IMR-90 (cell line): ENCODE measurements at regions not wholly inside any gene's neighbourhood (a gene's known extent, or its start where the extent isn't known, plus 50 kb on each side); places are given as distances from the start of the nearest gene placed in this dataset.

Experiments used
- ATAC-seq: fragments of 200-7000 bp; cut with Tn5 transposase; 2 replicates; pipeline ENCODE4 v1.9.1; 2020; ENCODE audit warnings: low read depth, mild to moderate bottlenecking, moderate library complexity
- BruUV-seq: library from RNA; stranded (reverse); fragments of 400-500 nt; replicated peaks from 2 replicates; lab custom pipeline; 2021; lab: Mats Ljungman, UMichigan
- CTCF ChIA-PET: fragments of 300-600 bp; formaldehyde crosslinking; extraction: SDS; loops from one replicate; lab custom pipeline; 2021; ENCODE audit warnings: antibody characterized with exemption; lab: Yijun Ruan, JAX
- POLR2A ChIA-PET: fragments of 300-600 bp; sonication (Branson Sonifier 250); formaldehyde crosslinking; loops from one replicate; lab custom pipeline; 2022; ENCODE audit warnings: antibody characterized with exemption; ENCODE audit not compliant: unreplicated experiment; lab: Charles Lee
- DNase-seq: peaks from one replicate; pipeline ENCODE4 v3.0.0; 2013
- H2AFZ ChIP-seq: replicated peaks from 2 replicates; pipeline ENCODE3; 2013; ENCODE audit warnings: low read length, mild to moderate bottlenecking; ENCODE audit not compliant: poor library complexity
- H2AK5ac ChIP-seq: 2 replicates; pipeline ENCODE4 v1.6.1; 2013; ENCODE audit warnings: low read depth, low read length, inconsistent platforms
- H2AK9ac ChIP-seq: replicated peaks from 2 replicates; pipeline ENCODE3; 2013; ENCODE audit warnings: mild to moderate bottlenecking, low read depth, low read length, moderate library complexity; ENCODE audit not compliant: poor library complexity
- H2BK120ac ChIP-seq: 2 replicates; pipeline ENCODE4 v1.6.1; 2013; ENCODE audit warnings: low read depth, low read length, inconsistent platforms
- H2BK15ac ChIP-seq: 3 replicates; pipeline ENCODE4 v1.6.1; 2013; ENCODE audit warnings: low read depth, low read length, inconsistent platforms
- H2BK20ac ChIP-seq: 2 replicates; pipeline ENCODE4 v1.6.1; 2013; ENCODE audit warnings: low read depth, mild to moderate bottlenecking, inconsistent platforms, low read length, moderate library complexity
- H2BK5ac ChIP-seq: 2 replicates; pipeline ENCODE4 v1.6.1; 2013; ENCODE audit warnings: mild to moderate bottlenecking, low read depth, low read length, inconsistent platforms; ENCODE audit not compliant: poor library complexity, severe bottlenecking
- H3K14ac ChIP-seq: replicated peaks from 2 replicates; pipeline ENCODE4 v1.6.1; 2013; ENCODE audit warnings: low read depth, low read length, inconsistent platforms
- H3K18ac ChIP-seq: 2 replicates; pipeline ENCODE4 v1.6.1; 2013; ENCODE audit warnings: low read depth, low read length, control low read depth
- H3K23ac ChIP-seq: 2 replicates; pipeline ENCODE4 v1.6.1; 2013; ENCODE audit warnings: low read depth, low read length, inconsistent platforms
- H3K27ac ChIP-seq: 2 replicates; pipeline ENCODE4 v1.5.1; 2013; ENCODE audit warnings: mild to moderate bottlenecking, control low read depth, low read length; ENCODE audit not compliant: insufficient read depth
- H3K27me3 ChIP-seq: 2 replicates; pipeline ENCODE4 v1.6.1; 2013; ENCODE audit warnings: low read length; ENCODE audit not compliant: control insufficient read depth, insufficient read depth
- H3K36me3 ChIP-seq: 2 replicates; pipeline ENCODE4 v1.6.1; 2013; ENCODE audit warnings: low read length, mixed read lengths; ENCODE audit not compliant: control insufficient read depth, insufficient read depth
- H3K4ac ChIP-seq: 2 replicates; pipeline ENCODE4 v1.6.1; 2013; ENCODE audit warnings: low read depth, low read length, inconsistent platforms
- H3K4me1 ChIP-seq: 2 replicates; pipeline ENCODE4 v1.6.1; 2013; ENCODE audit warnings: low read length, mixed read lengths; ENCODE audit not compliant: control insufficient read depth, insufficient read depth
- H3K4me2 ChIP-seq: 2 replicates; pipeline ENCODE4 v1.6.1; 2013; ENCODE audit warnings: low read depth, mild to moderate bottlenecking, control low read depth, low read length, moderate library complexity
- H3K4me3 ChIP-seq: 2 replicates; pipeline ENCODE4 v1.5.1; 2013; ENCODE audit warnings: low read depth, mild to moderate bottlenecking, control low read depth, low read length, moderate library complexity; ENCODE audit not compliant: insufficient read depth
- H3K56ac ChIP-seq: 2 replicates; pipeline ENCODE4 v1.6.1; 2013; ENCODE audit warnings: low read length, inconsistent platforms; ENCODE audit not compliant: insufficient read depth; ENCODE audit errors: extremely low read depth
- H3K79me1 ChIP-seq, 2 experiments: 2 replicates each; pipeline ENCODE4 v1.6.1; 2013; ENCODE audit warnings: low read length in 2 of 2, inconsistent platforms in 1 of 2, low read depth in 1 of 2
- H3K9ac ChIP-seq: 2 replicates; pipeline ENCODE4 v1.6.1; 2013; ENCODE audit warnings: low read depth, low read length, control low read depth
- H3K9me1 ChIP-seq: 2 replicates; pipeline ENCODE4 v1.6.1; 2013; ENCODE audit warnings: low read length, inconsistent platforms; ENCODE audit not compliant: insufficient read depth
- H3K9me3 ChIP-seq: 2 replicates; pipeline ENCODE4 v1.6.1; 2013; ENCODE audit warnings: low read length; ENCODE audit not compliant: control insufficient read depth, insufficient read depth
- H4K20me1 ChIP-seq: 2 replicates; pipeline ENCODE4 v1.6.1; 2013; ENCODE audit warnings: low read length, inconsistent platforms; ENCODE audit not compliant: insufficient read depth
- H4K5ac ChIP-seq: 2 replicates; pipeline ENCODE4 v1.6.1; 2013; ENCODE audit warnings: mild to moderate bottlenecking, low read depth, low read length, control low read depth
- H4K8ac ChIP-seq, 2 experiments: 2 replicates each; pipeline ENCODE4 v1.6.1; 2013; ENCODE audit warnings: low read depth in 2 of 2, low read length in 2 of 2, control low read depth in 1 of 2, inconsistent platforms in 1 of 2
- H4K91ac ChIP-seq: 2 replicates; pipeline ENCODE4 v1.6.1; 2013; ENCODE audit warnings: low read depth, low read length, inconsistent platforms; ENCODE audit not compliant: insufficient read depth
- RFX5 ChIP-seq: IDR thresholded peaks from 2 replicates; pipeline ENCODE4 v1.8.0; 2012; ENCODE audit warnings: low read depth, mild to moderate bottlenecking, low read length, moderate library complexity
- WGBS, 2 experiments: methylation state at CpG; one replicate each; pipeline versions ENCODE4 v1.1.5 to v1.1.7; 2013; ENCODE audit warnings: missing lambda C conversion rate in 2 of 2; ENCODE audit not compliant: insufficient read length in 1 of 2; ENCODE audit errors: extremely low coverage in 2 of 2; 5-methylcytosine and 5-hydroxymethylcytosine counted together
- dilution Hi-C: fragments of 300-500 bp; cut with HindIII; formaldehyde crosslinking; loops from one replicate; pipeline ENCODE4 v1.14.3; 2018; ENCODE audit warnings: low sequenced_read_pairs; ENCODE audit not compliant: unreplicated experiment
- in situ Hi-C: fragments of 300-500 bp; cut with MboI; formaldehyde crosslinking; loops from 3 replicates; pipeline ENCODE4 v1.14.3; 2019; ENCODE audit warnings: low sequenced_read_pairs, inconsistent platforms, mixed read lengths
- intact Hi-C: fragments of 100-400 bp; cut with micrococcal nuclease; formaldehyde crosslinking; loops from 2 replicates; pipeline ENCODE4 v1.10.0; 2022

- BruUV-seq, result no TSS peak
- in situ Hi-C loops, result no loop called here
- WGBS, 2 experiments, result 79% methylated on average over 2 of the region's 4 CpGs; no CpG with 5 or more reads in 1 of the 2 experiments
These were observed 657.2 kb downstream of the RNF144A start for GRCh38 chr2:7574385-7574784.

More at GRCh38 chr2:7574385-7574784, 657.2 kb downstream of the RNF144A start:
- Histone ChIP-seq H2AK9ac (no peak overlapping the region), H2BK20ac (no peak overlapping the region), H3K4me1 (no peaks in the 10 kb centered on the region), H2AFZ (no peak overlapping the region), H3K79me1 (no peaks in the 10 kb centered on the region), H3K23ac (no peak overlapping the region), H2BK5ac (no peak overlapping the region), H3K9me3 (no peaks in the 10 kb centered on the region; the same call in 1 of the 2 replicates), H3K4ac (no peak overlapping the region), H3K18ac (no peak overlapping the region), H4K8ac (no peak overlapping the region), H3K4me2 (no peak overlapping the region), H3K9me1 (no peaks in the 10 kb centered on the region), H3K9ac (no peak overlapping the region), H2BK15ac (no peak overlapping the region), H3K27me3 (no peaks in the 10 kb centered on the region), H4K91ac (no peak overlapping the region), H3K14ac (no peak overlapping the region), H2BK120ac (no peak overlapping the region), H2AK5ac (no peak overlapping the region), H3K4me3 (no peak overlapping the region), H3K27ac (no peak overlapping the region), H4K20me1 (no peaks in the 10 kb centered on the region), H3K56ac (no peak overlapping the region), H4K5ac (no peak overlapping the region), H3K36me3 (no peaks in the 10 kb centered on the region)
- ChIA-PET POLR2A (no interaction called here), CTCF (no interaction called here)
- ATAC-seq, result no peak
- DNase-seq, result no peak
- dilution Hi-C loops (no loop called here), intact Hi-C loops (no loop called here)
- no peak for TF ChIP-seq RFX5
